Loucy (cell line): ENCODE measurements at regions not wholly inside any gene's neighbourhood (a gene's known extent, or its start where the extent isn't known, plus 50 kb on each side); places are given as distances from the start of the nearest gene placed in this dataset.

ENCODE experiments used
- EZH2phosphoT487 ChIP-seq: fragments of 200-600 bp; IDR thresholded peaks from 2 replicates; pipeline ENCODE4 v1.6.1; 2018; ENCODE audit warnings: antibody characterized with exemption, mild to moderate bottlenecking, moderate library complexity, borderline replicate concordance
- TF ChIP-seq, protein P1 (sequence below): fragments of 200-600 bp; sonication (generic); conservative IDR thresholded peaks from 2 replicates; pipeline ENCODE4 v1.5.1; 2014; ENCODE audit warnings: mild to moderate bottlenecking, antibody characterized with exemption, low read length

DNA sequence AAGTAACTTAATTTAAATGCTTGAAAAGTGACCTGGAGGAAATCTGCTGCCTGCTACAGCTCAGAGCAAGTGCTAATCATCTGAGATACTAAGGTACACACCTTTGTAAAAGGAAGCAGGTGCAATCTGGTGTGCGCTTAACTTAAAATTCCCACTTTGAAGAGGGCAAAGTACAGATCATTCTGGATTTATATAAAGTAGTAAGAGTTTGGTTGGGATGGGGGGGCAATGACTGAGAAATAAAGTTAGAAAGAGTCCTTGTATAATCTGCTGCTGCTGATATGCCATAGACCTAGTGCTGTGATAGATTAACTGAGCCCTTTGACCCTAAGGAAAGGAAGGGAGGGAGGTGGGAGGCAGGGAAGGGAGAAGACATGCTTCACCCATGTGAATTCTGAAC lies 141.0 kb downstream of the MTNR1A start:
- TF ChIP-seq, protein P1, sequence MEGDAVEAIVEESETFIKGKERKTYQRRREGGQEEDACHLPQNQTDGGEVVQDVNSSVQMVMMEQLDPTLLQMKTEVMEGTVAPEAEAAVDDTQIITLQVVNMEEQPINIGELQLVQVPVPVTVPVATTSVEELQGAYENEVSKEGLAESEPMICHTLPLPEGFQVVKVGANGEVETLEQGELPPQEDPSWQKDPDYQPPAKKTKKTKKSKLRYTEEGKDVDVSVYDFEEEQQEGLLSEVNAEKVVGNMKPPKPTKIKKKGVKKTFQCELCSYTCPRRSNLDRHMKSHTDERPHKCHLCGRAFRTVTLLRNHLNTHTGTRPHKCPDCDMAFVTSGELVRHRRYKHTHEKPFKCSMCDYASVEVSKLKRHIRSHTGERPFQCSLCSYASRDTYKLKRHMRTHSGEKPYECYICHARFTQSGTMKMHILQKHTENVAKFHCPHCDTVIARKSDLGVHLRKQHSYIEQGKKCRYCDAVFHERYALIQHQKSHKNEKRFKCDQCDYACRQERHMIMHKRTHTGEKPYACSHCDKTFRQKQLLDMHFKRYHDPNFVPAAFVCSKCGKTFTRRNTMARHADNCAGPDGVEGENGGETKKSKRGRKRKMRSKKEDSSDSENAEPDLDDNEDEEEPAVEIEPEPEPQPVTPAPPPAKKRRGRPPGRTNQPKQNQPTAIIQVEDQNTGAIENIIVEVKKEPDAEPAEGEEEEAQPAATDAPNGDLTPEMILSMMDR = no peak
- no peak for TF ChIP-seq EZH2phosphoT487
